ENCODE measurements at regions not wholly inside any gene's neighbourhood (a gene's known extent, or its start where the extent isn't known, plus 50 kb on each side); places are given as distances from the start of the nearest gene placed in this dataset.

- H3K4me1 ChIP-seq, result peaks cover 9% of the 10 kb centered on the region
- TF ChIP-seq POLR2AphosphoS2 (conservative IDR thresholded peaks at IDR 0.05; ENCODE audit: low read length) (no peak), KDM5A (IDR thresholded peaks at IDR 0.05) (no peak), CBX8 (IDR thresholded peaks at IDR 0.05) (no peak), JUN (IDR thresholded peaks at IDR 0.05) (no peak), JUNB (IDR thresholded peaks at IDR 0.05) (no peak), CHD4 (IDR thresholded peaks at IDR 0.05; ENCODE audit: borderline replicate concordance) (no peak), TP53 (CRISPR knock-in tag; IDR thresholded peaks at IDR 0.05) (no peak), RAD21 (conservative IDR thresholded peaks at IDR 0.05 in 1 of 2, IDR thresholded peaks at IDR 0.05 in 1 of 2) (no peak), ESRRA (IDR thresholded peaks at IDR 0.05; ENCODE audit: borderline replicate concordance, low read length) (no peak), EHMT2 (IDR thresholded peaks at IDR 0.05; ENCODE audit: low read depth) (no peak), MAFK (IDR thresholded peaks at IDR 0.05; ENCODE audit: partially characterized antibody) (no peak), RARB (CRISPR knock-in tag; IDR thresholded peaks at IDR 0.05) (no peak), CTCF (IDR thresholded peaks at IDR 0.05) (no peak), EP300 (IDR thresholded peaks at IDR 0.05) (no peak), HDAC2 (IDR thresholded peaks at IDR 0.05) (no peak), EHF (CRISPR knock-in tag; IDR thresholded peaks at IDR 0.05) (no peak), NR3C1 (IDR thresholded peaks at IDR 0.05) (no peak), NPAS2 (CRISPR knock-in tag; IDR thresholded peaks at IDR 0.05; ENCODE audit: borderline replicate concordance) (no peak)
- WGBS (ENCODE audit: missing lambda C conversion rate), result 74% methylated on average over 9 of the region's 11 CpGs
- no peak for DNase-seq (ENCODE audit: low read depth in 1 of 2, low spot score in 1 of 2)
- H3K9me3 ChIP-seq, result no peaks in the 10 kb centered on the region
- POLR2A ChIA-PET, result no interaction called here
- no peak overlapping the region for H3K4me2 ChIP-seq
- CTCF ChIA-PET, result no interaction called here
- H3K4me3 ChIP-seq, result no peak overlapping the region
- H3K27ac ChIP-seq, result no peak overlapping the region
- ATAC-seq, result no peak
- FAIRE-seq, result no peak
These were observed 126.0 kb upstream of the RFC3 start for GRCh38 chr13:33691980-33692379.

- no peak for FAIRE-seq
- DNase-seq (ENCODE audit: low read depth in 1 of 2, low spot score in 1 of 2), result no peak
- Histone ChIP-seq H3K4me2 (no peak overlapping the region), H3K9me3 (no peaks in the 10 kb centered on the region), H3K27ac (no peak overlapping the region), H3K4me3 (no peak overlapping the region), H3K4me1 (peaks cover 15% of the 10 kb centered on the region)
- ATAC-seq, result no peak
- 58% methylated on average over 2 of the region's 2 CpGs for WGBS (ENCODE audit: missing lambda C conversion rate)
- ChIA-PET CTCF (no interaction called here), POLR2A (no interaction called here)
- TF ChIP-seq RCOR1 (IDR thresholded peaks at IDR 0.05; ENCODE audit: low read depth, low read length), result no peak
- TF ChIP-seq ELK1 (IDR thresholded peaks at IDR 0.05; ENCODE audit: low read depth, low read length), result no peak
- TF ChIP-seq POLR2AphosphoS2 (conservative IDR thresholded peaks at IDR 0.05; ENCODE audit: low read length), result no peak
- TF ChIP-seq RFX5 (IDR thresholded peaks at IDR 0.05), result no peak
- TF ChIP-seq CTCF (IDR thresholded peaks at IDR 0.05), result no peak
- no peak for TF ChIP-seq POLR2A (IDR thresholded peaks at IDR 0.05; ENCODE audit: low read length)
- TF ChIP-seq SMC3 (IDR thresholded peaks at IDR 0.05), result no peak
- no peak for TF ChIP-seq KDM1A (IDR thresholded peaks at IDR 0.05; ENCODE audit: low read depth)
- TF ChIP-seq NPAS2 (CRISPR knock-in tag; IDR thresholded peaks at IDR 0.05; ENCODE audit: borderline replicate concordance), result no peak
- TF ChIP-seq ZSCAN20 (CRISPR knock-in tag; IDR thresholded peaks at IDR 0.05), result no peak
- TF ChIP-seq SREBF2 (IDR thresholded peaks at IDR 0.05), result no peak
- TF ChIP-seq CEBPB (IDR thresholded peaks at IDR 0.05), result no peak
- TF ChIP-seq TFCP2L1 (CRISPR knock-in tag; IDR thresholded peaks at IDR 0.05), result no peak
- TF ChIP-seq RAD21 (conservative IDR thresholded peaks at IDR 0.05 in 1 of 2, IDR thresholded peaks at IDR 0.05 in 1 of 2), result no peak
- TF ChIP-seq REST (IDR thresholded peaks at IDR 0.05), result no peak
- TF ChIP-seq MYC (IDR thresholded peaks at IDR 0.05; ENCODE audit: borderline replicate concordance, low read length), result no peak
These were observed 125.4 kb upstream of the RFC3 start for GRCh38 chr13:33692531-33692930.
